ENCODE measurements at regions not wholly inside any gene's neighbourhood (a gene's known extent, or its start where the extent isn't known, plus 50 kb on each side); places are given as distances from the start of the nearest gene placed in this dataset.
"Not testable (repeated sequence)": the region's sequence is repeated elsewhere in the genome, so short reads cannot be mapped to it uniquely, and the experiment has no call there.

- Histone ChIP-seq H3K4me1 (ENCODE audit: insufficient read depth, low read length, poor library complexity, severe bottlenecking) (no peaks in the 10 kb centered on the region), H3K4me3 (ENCODE audit: low read depth, low read length, poor library complexity, severe bottlenecking) (no peak overlapping the region), H3K27ac (ENCODE audit: low read depth, low read length, poor library complexity, severe bottlenecking) (no peak overlapping the region), H3K9me3 (ENCODE audit: low read depth, low read length, poor library complexity, severe bottlenecking) (no peaks in the 10 kb centered on the region), H3K27me3 (replicated peaks; ENCODE audit: insufficient read depth, low read depth, low read length, poor library complexity) (no peaks in the 10 kb centered on the region), H3K36me3 (ENCODE audit: insufficient read depth, low read length, poor library complexity, severe bottlenecking) (no peaks in the 10 kb centered on the region)
- intact Hi-C loops (cut with micrococcal nuclease; ENCODE audit: unreplicated experiment) = no loop called here
- ChIA-PET CTCF (no interaction called here), POLR2A (ENCODE audit: low non-redundant PET) (no interaction called here)
- DNase-seq (ENCODE audit: low spot score) = no peak
- TF ChIP-seq EZH2 (IDR thresholded peaks at IDR 0.05; ENCODE audit: borderline replicate concordance, low read depth, low read length, poor library complexity, severe bottlenecking) = no peak
- BruUV-seq (replicated peaks) = no TSS peak
Observed at GRCh38 chr5:85472749-85473148, 1088.1 kb upstream of the EDIL3 start.

GRCh38 chr5:85475151-85475550 lies 1090.5 kb upstream of the EDIL3 start:
- intact Hi-C loops (cut with micrococcal nuclease; ENCODE audit: unreplicated experiment) = not testable (repeated sequence)

GRCh38 chr5:85476617-85477016 lies 1091.9 kb upstream of the EDIL3 start:
- H3K4me3 ChIP-seq (ENCODE audit: low read depth, low read length, poor library complexity, severe bottlenecking) = no peak overlapping the region
- CTCF ChIA-PET = no interaction called here
- H3K4me1 ChIP-seq (ENCODE audit: insufficient read depth, low read length, poor library complexity, severe bottlenecking) = no peaks in the 10 kb centered on the region
- H3K36me3 ChIP-seq (ENCODE audit: insufficient read depth, low read length, poor library complexity, severe bottlenecking) = no peaks in the 10 kb centered on the region
- POLR2A ChIA-PET (ENCODE audit: low non-redundant PET) = no interaction called here
- intact Hi-C loops (cut with micrococcal nuclease; ENCODE audit: unreplicated experiment) = no loop called here
- BruUV-seq (replicated peaks) = no TSS peak
- peaks cover 5% of the 10 kb centered on the region for H3K9me3 ChIP-seq (ENCODE audit: low read depth, low read length, poor library complexity, severe bottlenecking)
- H3K27me3 ChIP-seq (replicated peaks; ENCODE audit: insufficient read depth, low read depth, low read length, poor library complexity) = no peaks in the 10 kb centered on the region
- no peak overlapping the region for H3K27ac ChIP-seq (ENCODE audit: low read depth, low read length, poor library complexity, severe bottlenecking)
- no peak for TF ChIP-seq EZH2 (IDR thresholded peaks at IDR 0.05; ENCODE audit: borderline replicate concordance, low read depth, low read length, poor library complexity, severe bottlenecking)
- TF ChIP-seq, protein P1, sequence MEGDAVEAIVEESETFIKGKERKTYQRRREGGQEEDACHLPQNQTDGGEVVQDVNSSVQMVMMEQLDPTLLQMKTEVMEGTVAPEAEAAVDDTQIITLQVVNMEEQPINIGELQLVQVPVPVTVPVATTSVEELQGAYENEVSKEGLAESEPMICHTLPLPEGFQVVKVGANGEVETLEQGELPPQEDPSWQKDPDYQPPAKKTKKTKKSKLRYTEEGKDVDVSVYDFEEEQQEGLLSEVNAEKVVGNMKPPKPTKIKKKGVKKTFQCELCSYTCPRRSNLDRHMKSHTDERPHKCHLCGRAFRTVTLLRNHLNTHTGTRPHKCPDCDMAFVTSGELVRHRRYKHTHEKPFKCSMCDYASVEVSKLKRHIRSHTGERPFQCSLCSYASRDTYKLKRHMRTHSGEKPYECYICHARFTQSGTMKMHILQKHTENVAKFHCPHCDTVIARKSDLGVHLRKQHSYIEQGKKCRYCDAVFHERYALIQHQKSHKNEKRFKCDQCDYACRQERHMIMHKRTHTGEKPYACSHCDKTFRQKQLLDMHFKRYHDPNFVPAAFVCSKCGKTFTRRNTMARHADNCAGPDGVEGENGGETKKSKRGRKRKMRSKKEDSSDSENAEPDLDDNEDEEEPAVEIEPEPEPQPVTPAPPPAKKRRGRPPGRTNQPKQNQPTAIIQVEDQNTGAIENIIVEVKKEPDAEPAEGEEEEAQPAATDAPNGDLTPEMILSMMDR (conservative IDR thresholded peaks at IDR 0.05; ENCODE audit: low read depth, low read length) = no peak
- DNase-seq (ENCODE audit: low spot score) = no peak

More at GRCh38 chr5:85475151-85475550, 1090.5 kb upstream of the EDIL3 start:
- POLR2A ChIA-PET (ENCODE audit: low non-redundant PET); H3K4me3 ChIP-seq (ENCODE audit: low read depth, low read length, poor library complexity, severe bottlenecking); DNase-seq (ENCODE audit: low spot score); H3K9me3 ChIP-seq (ENCODE audit: low read depth, low read length, poor library complexity, severe bottlenecking); H3K27ac ChIP-seq (ENCODE audit: low read depth, low read length, poor library complexity, severe bottlenecking); CTCF ChIA-PET; H3K36me3 ChIP-seq (ENCODE audit: insufficient read depth, low read length, poor library complexity, severe bottlenecking); BruUV-seq (replicated peaks); H3K27me3 ChIP-seq (replicated peaks; ENCODE audit: insufficient read depth, low read depth, low read length, poor library complexity); H3K4me1 ChIP-seq (ENCODE audit: insufficient read depth, low read length, poor library complexity, severe bottlenecking): not testable (repeated sequence)

DNA sequence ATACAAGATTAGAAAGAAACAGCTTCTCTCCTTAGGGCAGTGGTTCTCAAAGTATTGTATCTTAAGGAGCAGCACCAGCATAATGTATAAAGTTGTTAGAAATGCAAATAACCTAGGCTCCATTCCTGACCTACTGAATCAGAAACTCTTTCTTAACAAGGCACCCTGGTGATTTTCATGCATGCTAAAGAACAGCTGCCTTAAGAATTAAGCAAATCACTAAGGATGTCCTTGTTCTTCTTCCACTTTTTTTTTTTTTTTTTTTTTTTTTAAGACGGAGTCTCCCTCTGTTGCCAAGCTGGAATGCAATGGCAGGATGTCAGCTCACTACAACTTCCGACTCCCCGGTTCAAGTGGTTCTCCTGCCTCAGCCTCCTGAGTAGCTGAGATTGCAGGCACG lies 1095.2 kb upstream of the EDIL3 start:
- Histone ChIP-seq H3K4me1 (ENCODE audit: insufficient read depth, low read length, poor library complexity, severe bottlenecking) (no peaks in the 10 kb centered on the region), H3K27me3 (replicated peaks; ENCODE audit: insufficient read depth, low read depth, low read length, poor library complexity) (no peaks in the 10 kb centered on the region), H3K4me3 (ENCODE audit: low read depth, low read length, poor library complexity, severe bottlenecking) (no peak overlapping the region), H3K27ac (ENCODE audit: low read depth, low read length, poor library complexity, severe bottlenecking) (no peak overlapping the region), H3K36me3 (ENCODE audit: insufficient read depth, low read length, poor library complexity, severe bottlenecking) (no peaks in the 10 kb centered on the region), H3K9me3 (ENCODE audit: low read depth, low read length, poor library complexity, severe bottlenecking) (peaks cover 19% of the 10 kb centered on the region)
- peak; percentile 31 for DNase-seq (ENCODE audit: low spot score)
- CTCF ChIA-PET = no interaction called here
- POLR2A ChIA-PET (ENCODE audit: low non-redundant PET) = no interaction called here
- TF ChIP-seq, protein P1 (conservative IDR thresholded peaks at IDR 0.05; ENCODE audit: low read depth, low read length) = no peak
- TF ChIP-seq EZH2 (IDR thresholded peaks at IDR 0.05; ENCODE audit: borderline replicate concordance, low read depth, low read length, poor library complexity, severe bottlenecking) = no peak
- intact Hi-C loops (cut with micrococcal nuclease; ENCODE audit: unreplicated experiment) = no loop called here
- no TSS peak for BruUV-seq (replicated peaks)

Measured in A673 (cell line).